ENCODE measurements at regions not wholly inside any gene's neighbourhood (a gene's known extent, or its start where the extent isn't known, plus 50 kb on each side); places are given as distances from the start of the nearest gene placed in this dataset.

DNA sequence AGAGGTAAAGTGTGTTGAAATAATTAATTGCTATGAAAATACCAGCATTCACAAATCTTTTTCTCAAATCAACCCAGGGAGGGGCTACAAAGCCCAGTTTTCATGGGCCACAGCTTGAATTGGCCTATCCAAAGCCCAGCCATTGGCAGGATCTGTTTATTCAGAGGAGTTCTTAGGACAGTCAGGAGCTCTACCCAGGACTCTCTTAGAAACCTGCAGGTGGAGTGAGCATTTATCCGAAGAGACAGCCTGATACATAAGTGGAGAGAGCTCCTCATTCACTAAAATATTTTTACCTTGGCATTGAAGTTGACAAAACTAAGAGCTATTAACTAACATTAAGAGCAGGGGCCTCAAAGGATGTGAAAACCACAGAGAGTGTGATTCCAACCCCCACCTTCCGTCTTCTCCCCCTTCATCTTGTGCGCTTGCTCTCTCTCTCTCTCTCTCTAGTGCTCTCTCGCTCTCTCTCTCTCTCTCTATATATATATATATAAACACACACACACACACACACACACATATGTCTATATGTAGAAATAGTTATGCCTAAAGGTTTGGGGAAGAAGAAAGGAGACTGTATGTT, 315.5 kb downstream of the SNAPC1 start (continued):
- TF ChIP-seq KLF15 (CRISPR knock-in tag; IDR thresholded peaks at IDR 0.05; ENCODE audit: borderline replicate concordance) (no peak), ZFP36L2 (CRISPR knock-in tag; IDR thresholded peaks at IDR 0.05) (no peak)
- TF ChIP-seq, protein P1, sequence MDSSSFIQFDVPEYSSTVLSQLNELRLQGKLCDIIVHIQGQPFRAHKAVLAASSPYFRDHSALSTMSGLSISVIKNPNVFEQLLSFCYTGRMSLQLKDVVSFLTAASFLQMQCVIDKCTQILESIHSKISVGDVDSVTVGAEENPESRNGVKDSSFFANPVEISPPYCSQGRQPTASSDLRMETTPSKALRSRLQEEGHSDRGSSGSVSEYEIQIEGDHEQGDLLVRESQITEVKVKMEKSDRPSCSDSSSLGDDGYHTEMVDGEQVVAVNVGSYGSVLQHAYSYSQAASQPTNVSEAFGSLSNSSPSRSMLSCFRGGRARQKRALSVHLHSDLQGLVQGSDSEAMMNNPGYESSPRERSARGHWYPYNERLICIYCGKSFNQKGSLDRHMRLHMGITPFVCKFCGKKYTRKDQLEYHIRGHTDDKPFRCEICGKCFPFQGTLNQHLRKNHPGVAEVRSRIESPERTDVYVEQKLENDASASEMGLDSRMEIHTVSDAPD (CRISPR knock-in tag; IDR thresholded peaks at IDR 0.05): no peak

- no peak overlapping the region for H3K27ac ChIP-seq (ENCODE audit: extremely low read length, insufficient read depth, low read length)
- no peak overlapping the region for H3K4me3 ChIP-seq (replicated peaks in 1 of 3; ENCODE audit: insufficient read depth in 1 of 3, low read depth in 2 of 3, low read length in 3 of 3)
- no peaks in the 10 kb centered on the region for H3K27me3 ChIP-seq (ENCODE audit: control insufficient read depth in 1 of 2, insufficient read depth in 2 of 2, low read length in 2 of 2)
- no peak for FAIRE-seq
- intact Hi-C loops (cut with micrococcal nuclease; ENCODE audit: unreplicated experiment) (no loop called here), in situ Hi-C loops (cut with HindIII; ENCODE audit: extremely low pct_ligation_motif_present, low pct_unique_long_range_greater_than_20kb) (no loop called here)
- H3K36me3 ChIP-seq (replicated peaks in 1 of 2; ENCODE audit: control insufficient read depth in 1 of 2, insufficient read depth in 2 of 2, low read length in 2 of 2): no peaks in the 10 kb centered on the region
- H3K9me3 ChIP-seq (ENCODE audit: low read length): no peaks in the 10 kb centered on the region
- no peak for ATAC-seq
- no peak for DNase-seq (ENCODE audit: low spot score)
- H3K4me1 ChIP-seq (ENCODE audit: insufficient read depth, low read length): no peaks in the 10 kb centered on the region
- H3K4me2 ChIP-seq (ENCODE audit: low read depth, low read length): no peak overlapping the region
- no peaks in the 10 kb centered on the region for H3K79me2 ChIP-seq (ENCODE audit: insufficient read depth, low read length)
- H2AFZ ChIP-seq (ENCODE audit: low read length): no peak overlapping the region
- H3K9ac ChIP-seq (ENCODE audit: insufficient read depth, low read depth, low read length): no peak overlapping the region
- no TSS peak for BruUV-seq (replicated peaks)
- POLR2A ChIA-PET: no interaction called here
- no peaks in the 10 kb centered on the region for H4K20me1 ChIP-seq (ENCODE audit: insufficient read depth, low read length)
- CTCF ChIA-PET (ENCODE audit: low intra/inter-chr PET ratio, low total read pairs): no interaction called here
- WGBS (ENCODE audit: low lambda C conversion rate): 9% methylated on average over 1 of the region's 1 CpG
- TF ChIP-seq AKAP8 (CRISPR knock-in tag; IDR thresholded peaks at IDR 0.05) (no peak), KIAA2018 (CRISPR knock-in tag; IDR thresholded peaks at IDR 0.05; ENCODE audit: borderline replicate concordance) (no peak), KDM3A (CRISPR knock-in tag; IDR thresholded peaks at IDR 0.05; ENCODE audit: low read depth) (no peak), ZNF616 (CRISPR knock-in tag; IDR thresholded peaks at IDR 0.05; ENCODE audit: low read depth) (no peak), REL (CRISPR knock-in tag; conservative IDR thresholded peaks at IDR 0.05) (no peak), ASH2L (IDR thresholded peaks at IDR 0.05; ENCODE audit: insufficient read length, low read depth, low read length) (no peak), TEAD3 (CRISPR knock-in tag; optimal IDR thresholded peaks at IDR 0.05; ENCODE audit: borderline replicate concordance) (no peak)
- TF ChIP-seq, protein P2, sequence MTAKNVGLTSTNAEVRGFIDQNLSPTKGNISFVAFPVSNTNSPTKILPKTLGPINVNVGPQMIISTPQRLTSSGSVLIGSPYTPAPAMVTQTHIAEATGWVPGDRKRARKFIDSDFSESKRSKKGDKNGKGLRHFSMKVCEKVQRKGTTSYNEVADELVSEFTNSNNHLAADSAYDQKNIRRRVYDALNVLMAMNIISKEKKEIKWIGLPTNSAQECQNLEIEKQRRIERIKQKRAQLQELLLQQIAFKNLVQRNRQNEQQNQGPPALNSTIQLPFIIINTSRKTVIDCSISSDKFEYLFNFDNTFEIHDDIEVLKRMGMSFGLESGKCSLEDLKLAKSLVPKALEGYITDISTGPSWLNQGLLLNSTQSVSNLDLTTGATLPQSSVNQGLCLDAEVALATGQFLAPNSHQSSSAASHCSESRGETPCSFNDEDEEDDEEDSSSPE (CRISPR knock-in tag; IDR thresholded peaks at IDR 0.05): no peak
Measured at GRCh38 chr14:62079038-62079437, 316.8 kb downstream of the SNAPC1 start.

Measured in HepG2 (cell line).